ENCODE measurements at regions not wholly inside any gene's neighbourhood (a gene's known extent, or its start where the extent isn't known, plus 50 kb on each side); places are given as distances from the start of the nearest gene placed in this dataset.

GRCh38 chr12:34348064-34348463 lies 325.8 kb downstream of the ALG10 start:
- DNase-seq: no peak

GRCh38 chr12:34348836-34349672 lies 326.8 kb downstream of the ALG10 start:
- no peak for DNase-seq

- no peak for DNase-seq
Measured at GRCh38 chr12:34349673-34349961, 327.3 kb downstream of the ALG10 start.

GRCh38 chr12:34350092-34351041 lies 328.1 kb downstream of the ALG10 start:
- DNase-seq: no peak

GRCh38 chr12:34352098-34352497 lies 329.8 kb downstream of the ALG10 start:
- no peak for DNase-seq

GRCh38 chr12:34354239-34355200 lies 332.2 kb downstream of the ALG10 start:
- DNase-seq: peak; percentile 23

GRCh38 chr12:34356233-34356987 lies 334.1 kb downstream of the ALG10 start:
- no peak for DNase-seq

- DNase-seq: no peak
Measured at GRCh38 chr12:34357791-34358190, 335.5 kb downstream of the ALG10 start.

- DNase-seq: no peak
Measured at GRCh38 chr12:34358198-34358597, 335.9 kb downstream of the ALG10 start.

- DNase-seq: no peak
Measured at GRCh38 chr12:34361721-34362316, 339.5 kb downstream of the ALG10 start.

- peak; percentile 48 for DNase-seq
Measured at GRCh38 chr12:34363050-34363673, 340.9 kb downstream of the ALG10 start.

- no peak for DNase-seq
Measured at GRCh38 chr12:34368079-34368478, 345.8 kb downstream of the ALG10 start.

GRCh38 chr12:34371050-34371449 lies 348.8 kb downstream of the ALG10 start:
- DNase-seq: no peak

- DNase-seq: no peak
Measured at GRCh38 chr12:34372003-34372402, 349.7 kb downstream of the ALG10 start.

GRCh38 chr12:34373926-34374325 lies 351.6 kb downstream of the ALG10 start:
- no peak for DNase-seq

- no peak for DNase-seq
Measured at GRCh38 chr12:34376133-34376799, 354.0 kb downstream of the ALG10 start.

- DNase-seq: peak; percentile 12
Measured at GRCh38 chr12:34377243-34378035, 355.1 kb downstream of the ALG10 start.

- DNase-seq: no peak
Measured at GRCh38 chr12:34379142-34379541, 356.8 kb downstream of the ALG10 start.

- DNase-seq: no peak
Measured at GRCh38 chr12:34384693-34385092, 362.4 kb downstream of the ALG10 start.

GRCh38 chr12:34386016-34386415 lies 363.7 kb downstream of the ALG10 start:
- DNase-seq: no peak

All from NCI-H82 (cell line).